ENCODE measurements at regions not wholly inside any gene's neighbourhood (a gene's known extent, or its start where the extent isn't known, plus 50 kb on each side); places are given as distances from the start of the nearest gene placed in this dataset.

- Histone ChIP-seq H4K5ac (ENCODE audit: low read length) (no peak overlapping the region), H3K18ac (ENCODE audit: low read length) (no peak overlapping the region), H2BK120ac (ENCODE audit: low read depth, low read length) (no peak overlapping the region), H3K4ac (ENCODE audit: low read depth, low read length) (no peak overlapping the region), H3K27me3 (ENCODE audit: insufficient read depth, low read length, poor library complexity) (no peaks in the 10 kb centered on the region), H3K56ac (ENCODE audit: low read length) (no peak overlapping the region), H2BK5ac (ENCODE audit: low read length) (no peak overlapping the region), H4K8ac (ENCODE audit: low read depth, low read length) (no peak overlapping the region), H2BK15ac (replicated peaks; ENCODE audit: low read depth) (no peak overlapping the region), H2AK5ac (ENCODE audit: low read length) (no peak overlapping the region), H3K79me1 (ENCODE audit: low read length) (no peaks in the 10 kb centered on the region), H3K4me2 (ENCODE audit: low read length) (no peak overlapping the region), H3K27ac (ENCODE audit: low read depth, low read length) (no peak overlapping the region), H3K4me3 (ENCODE audit: low read length) (no peak overlapping the region), H3K23ac (ENCODE audit: low read length) (no peak overlapping the region), H3K9ac (ENCODE audit: low read length) (no peak overlapping the region), H3K79me2 (ENCODE audit: control insufficient read depth, insufficient read depth, low read length) (no peaks in the 10 kb centered on the region), H3K36me3 (ENCODE audit: control insufficient read depth, insufficient read depth, low read length) (no peaks in the 10 kb centered on the region), H3K4me1 (ENCODE audit: control insufficient read depth, low read depth, low read length) (no peaks in the 10 kb centered on the region)
- DNase-seq: no peak
- no CpG with 5 or more reads among the region's 18 CpGs for WGBS (ENCODE audit: extremely low coverage, insufficient coverage, low lambda C conversion rate)
Measured at GRCh38 chr2:236718207-236718992, 148.8 kb downstream of the ACKR3 start.

DNA sequence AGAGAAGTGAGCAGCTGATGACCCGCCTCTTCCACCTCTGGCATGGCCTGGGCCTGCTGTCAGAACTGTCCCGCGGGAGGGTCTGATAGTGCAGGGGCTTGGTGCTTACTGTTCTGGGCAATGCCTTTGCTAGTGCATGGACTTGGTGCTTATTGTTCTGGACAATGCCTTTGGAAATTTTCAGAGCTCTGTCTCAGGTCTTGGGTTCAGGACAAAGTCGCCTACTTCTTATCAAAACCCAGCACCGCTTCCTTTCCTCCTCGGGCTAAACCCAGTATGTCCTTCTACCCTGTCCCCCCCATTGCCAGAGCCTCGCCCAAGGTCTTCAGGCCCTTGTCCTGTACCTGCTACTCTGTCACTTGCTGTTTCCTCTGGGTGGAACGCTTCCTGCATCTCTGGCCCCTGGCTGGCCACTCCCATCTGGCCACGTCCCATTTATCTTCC, 149.6 kb downstream of the ACKR3 start:
- Histone ChIP-seq H3K4me1 (ENCODE audit: control insufficient read depth, low read depth, low read length) (no peaks in the 10 kb centered on the region), H3K18ac (ENCODE audit: low read length) (no peak overlapping the region), H3K4me3 (ENCODE audit: low read length) (no peak overlapping the region), H3K27ac (ENCODE audit: low read depth, low read length) (no peak overlapping the region), H2BK120ac (ENCODE audit: low read depth, low read length) (no peak overlapping the region), H3K79me1 (ENCODE audit: low read length) (no peaks in the 10 kb centered on the region), H4K8ac (ENCODE audit: low read depth, low read length) (no peak overlapping the region), H3K4ac (ENCODE audit: low read depth, low read length) (no peak overlapping the region), H2BK15ac (replicated peaks; ENCODE audit: low read depth) (no peak overlapping the region), H3K56ac (ENCODE audit: low read length) (no peak overlapping the region), H3K27me3 (ENCODE audit: insufficient read depth, low read length, poor library complexity) (no peaks in the 10 kb centered on the region), H3K23ac (ENCODE audit: low read length) (no peak overlapping the region), H2AK5ac (ENCODE audit: low read length) (no peak overlapping the region), H4K5ac (ENCODE audit: low read length) (no peak overlapping the region), H3K36me3 (ENCODE audit: control insufficient read depth, insufficient read depth, low read length) (no peaks in the 10 kb centered on the region), H2BK5ac (ENCODE audit: low read length) (no peak overlapping the region), H3K79me2 (ENCODE audit: control insufficient read depth, insufficient read depth, low read length) (no peaks in the 10 kb centered on the region), H3K4me2 (ENCODE audit: low read length) (no peak overlapping the region), H3K9ac (ENCODE audit: low read length) (no peak overlapping the region)
- no CpG with 5 or more reads among the region's 9 CpGs for WGBS (ENCODE audit: extremely low coverage, insufficient coverage, low lambda C conversion rate)
- DNase-seq: no peak

DNA sequence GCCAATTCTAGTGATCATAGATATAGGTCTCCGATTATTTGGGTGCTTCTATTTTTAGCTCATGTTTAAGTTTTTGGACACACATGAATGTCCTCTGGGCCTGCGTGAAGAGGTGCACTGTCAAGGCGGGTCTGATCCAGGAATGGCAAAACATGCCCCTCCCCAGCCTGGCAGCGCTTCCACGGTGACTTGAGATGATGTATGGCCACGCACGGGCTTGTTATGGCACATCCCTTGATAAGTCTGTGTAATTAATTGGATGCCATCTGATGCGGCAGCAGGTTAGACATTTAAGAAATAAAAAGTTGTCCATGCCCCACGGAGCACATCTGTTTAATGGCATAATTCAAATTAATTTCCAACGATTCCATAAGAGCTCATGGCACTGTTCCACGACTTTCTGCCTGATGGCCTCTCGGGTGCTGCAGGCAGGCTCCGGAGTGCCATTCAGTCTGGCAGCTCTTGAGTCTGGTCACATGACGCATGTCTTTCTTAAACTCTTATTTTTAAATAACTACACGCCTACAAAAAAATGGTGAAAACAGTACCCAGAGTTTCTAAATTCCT, 151.4 kb downstream of the ACKR3 start:
- WGBS (ENCODE audit: extremely low coverage, insufficient coverage, low lambda C conversion rate): no CpG with 5 or more reads among the region's 15 CpGs
- Histone ChIP-seq H3K4me2 (ENCODE audit: low read length) (no peak overlapping the region), H2BK5ac (ENCODE audit: low read length) (no peak overlapping the region), H3K56ac (ENCODE audit: low read length) (no peak overlapping the region), H3K9ac (ENCODE audit: low read length) (no peak overlapping the region), H3K27me3 (ENCODE audit: insufficient read depth, low read length, poor library complexity) (no peaks in the 10 kb centered on the region), H3K23ac (ENCODE audit: low read length) (no peak overlapping the region), H3K36me3 (ENCODE audit: control insufficient read depth, insufficient read depth, low read length) (no peaks in the 10 kb centered on the region), H2AK5ac (ENCODE audit: low read length) (no peak overlapping the region), H4K5ac (ENCODE audit: low read length) (no peak overlapping the region), H3K18ac (ENCODE audit: low read length) (no peak overlapping the region), H2BK15ac (replicated peaks; ENCODE audit: low read depth) (no peak overlapping the region), H4K8ac (ENCODE audit: low read depth, low read length) (no peak overlapping the region), H3K79me2 (ENCODE audit: control insufficient read depth, insufficient read depth, low read length) (no peaks in the 10 kb centered on the region), H3K4ac (ENCODE audit: low read depth, low read length) (no peak overlapping the region), H2BK120ac (ENCODE audit: low read depth, low read length) (no peak overlapping the region), H3K79me1 (ENCODE audit: low read length) (no peaks in the 10 kb centered on the region), H3K4me1 (ENCODE audit: control insufficient read depth, low read depth, low read length) (no peaks in the 10 kb centered on the region), H3K27ac (ENCODE audit: low read depth, low read length) (no peak overlapping the region), H3K4me3 (ENCODE audit: low read length) (no peak overlapping the region)
- no peak for DNase-seq

GRCh38 chr2:236724200-236724599, 154.6 kb downstream of the ACKR3 start:
- no peaks in the 10 kb centered on the region for H3K27me3 ChIP-seq (ENCODE audit: insufficient read depth, low read length, poor library complexity)
- no peak overlapping the region for H2BK15ac ChIP-seq (replicated peaks; ENCODE audit: low read depth)
- no peaks in the 10 kb centered on the region for H3K4me1 ChIP-seq (ENCODE audit: control insufficient read depth, low read depth, low read length)
- H3K27ac ChIP-seq (ENCODE audit: low read depth, low read length): no peak overlapping the region
- no CpG with 5 or more reads among the region's 6 CpGs for WGBS (ENCODE audit: extremely low coverage, insufficient coverage, low lambda C conversion rate)
- no peak overlapping the region for H3K18ac ChIP-seq (ENCODE audit: low read length)
- no peaks in the 10 kb centered on the region for H3K36me3 ChIP-seq (ENCODE audit: control insufficient read depth, insufficient read depth, low read length)
- no peak overlapping the region for H3K23ac ChIP-seq (ENCODE audit: low read length)
- H3K9ac ChIP-seq (ENCODE audit: low read length): no peak overlapping the region
- H3K4ac ChIP-seq (ENCODE audit: low read depth, low read length): no peak overlapping the region
- no peak overlapping the region for H4K8ac ChIP-seq (ENCODE audit: low read depth, low read length)
- no peak overlapping the region for H3K56ac ChIP-seq (ENCODE audit: low read length)
- no peak overlapping the region for H2BK5ac ChIP-seq (ENCODE audit: low read length)
- H3K4me3 ChIP-seq (ENCODE audit: low read length): no peak overlapping the region
- no peak overlapping the region for H4K5ac ChIP-seq (ENCODE audit: low read length)
- no peak overlapping the region for H2AK5ac ChIP-seq (ENCODE audit: low read length)
- H3K79me1 ChIP-seq (ENCODE audit: low read length): no peaks in the 10 kb centered on the region
- DNase-seq: no peak
- no peak overlapping the region for H2BK120ac ChIP-seq (ENCODE audit: low read depth, low read length)
- H3K4me2 ChIP-seq (ENCODE audit: low read length): no peak overlapping the region
- no peaks in the 10 kb centered on the region for H3K79me2 ChIP-seq (ENCODE audit: control insufficient read depth, insufficient read depth, low read length)

DNA sequence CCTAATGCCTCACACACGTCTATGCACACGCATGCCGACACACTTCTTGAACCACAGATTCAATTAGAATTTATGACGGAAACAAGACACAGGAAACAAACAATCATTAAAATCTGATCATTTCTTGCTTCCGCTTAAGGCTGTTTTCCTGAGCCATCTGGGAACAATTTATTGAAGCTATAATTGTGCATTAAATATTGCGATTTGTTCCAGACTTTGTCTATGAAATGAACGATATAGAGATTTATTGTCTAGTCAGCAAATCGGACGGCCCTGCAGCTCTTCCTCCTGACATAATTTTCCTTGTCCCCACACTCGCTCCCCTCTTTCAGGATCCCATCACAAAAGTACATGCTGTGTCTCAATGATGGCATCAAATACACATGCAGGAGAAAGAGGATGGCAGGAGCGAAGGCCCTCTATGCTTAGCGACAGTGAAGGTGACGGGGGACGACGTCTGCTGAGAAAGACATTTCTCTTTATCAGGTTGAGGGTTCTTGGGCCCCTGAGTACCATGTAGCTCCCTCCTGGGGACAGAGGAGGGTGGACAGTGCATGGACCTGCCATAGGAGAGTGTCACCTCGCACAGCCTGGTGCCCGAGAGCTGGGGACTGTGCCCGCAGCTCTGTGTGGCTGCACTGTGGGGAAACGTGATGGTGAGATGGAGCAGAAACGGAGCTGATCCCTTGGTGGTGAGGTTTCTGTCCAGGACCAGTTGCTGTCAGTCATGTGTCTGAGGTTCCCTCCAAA, 157.3 kb downstream of the ACKR3 start:
- WGBS (ENCODE audit: extremely low coverage, insufficient coverage, low lambda C conversion rate): no CpG with 5 or more reads among the region's 20 CpGs
- no peaks in the 10 kb centered on the region for H3K79me2 ChIP-seq (ENCODE audit: control insufficient read depth, insufficient read depth, low read length)

More for the DNA sequence above, 157.3 kb downstream of the ACKR3 start:
- Histone ChIP-seq H2AK5ac (ENCODE audit: low read length) (no peak overlapping the region), H2BK5ac (ENCODE audit: low read length) (no peak overlapping the region), H3K4me3 (ENCODE audit: low read length) (no peak overlapping the region), H2BK15ac (replicated peaks; ENCODE audit: low read depth) (no peak overlapping the region), H3K4me2 (ENCODE audit: low read length) (no peak overlapping the region), H3K9ac (ENCODE audit: low read length) (no peak overlapping the region), H4K8ac (ENCODE audit: low read depth, low read length) (no peak overlapping the region), H3K36me3 (ENCODE audit: control insufficient read depth, insufficient read depth, low read length) (no peaks in the 10 kb centered on the region), H2BK120ac (ENCODE audit: low read depth, low read length) (no peak overlapping the region), H3K4ac (ENCODE audit: low read depth, low read length) (no peak overlapping the region), H3K23ac (ENCODE audit: low read length) (no peak overlapping the region), H3K18ac (ENCODE audit: low read length) (no peak overlapping the region), H3K79me1 (ENCODE audit: low read length) (no peaks in the 10 kb centered on the region), H3K56ac (ENCODE audit: low read length) (no peak overlapping the region), H3K27me3 (ENCODE audit: insufficient read depth, low read length, poor library complexity) (no peaks in the 10 kb centered on the region), H3K27ac (ENCODE audit: low read depth, low read length) (no peak overlapping the region), H3K4me1 (ENCODE audit: control insufficient read depth, low read depth, low read length) (no peaks in the 10 kb centered on the region), H4K5ac (ENCODE audit: low read length) (no peak overlapping the region)
- DNase-seq: no peak

All from mesendoderm (in vitro differentiated cells).